ENCODE measurements at regions not wholly inside any gene's neighbourhood (a gene's known extent, or its start where the extent isn't known, plus 50 kb on each side); places are given as distances from the start of the nearest gene placed in this dataset.

- Histone ChIP-seq H2AFZ (no peak overlapping the region), H3K79me2 (no peaks in the 10 kb centered on the region), H3K27me3 (no peaks in the 10 kb centered on the region), H3K27ac (no peak overlapping the region), H3K36me3 (replicated peaks; ENCODE audit: insufficient read depth, low read depth) (no peaks in the 10 kb centered on the region), H3K4me1 (ENCODE audit: insufficient read depth) (no peaks in the 10 kb centered on the region), H3K4me3 (no peak overlapping the region), H3K4me2 (no peak overlapping the region), H3K9me3 (ENCODE audit: low read depth) (no peaks in the 10 kb centered on the region), H4K20me1 (ENCODE audit: insufficient read depth, poor library complexity, severe bottlenecking) (no peaks in the 10 kb centered on the region), H3K9me2 (replicated peaks; ENCODE audit: insufficient read depth) (no peaks in the 10 kb centered on the region)
- 71% methylated on average over 2 of the region's 2 CpGs for WGBS (ENCODE audit: low lambda C conversion rate, missing lambda C conversion rate)
- TF ChIP-seq EZH2phosphoT487 (IDR thresholded peaks at IDR 0.05; ENCODE audit: low read depth, severe bottlenecking, unreplicated experiment), result no peak
- TF ChIP-seq CTCF (IDR thresholded peaks at IDR 0.05; ENCODE audit: poor library complexity), result no peak
- TF ChIP-seq EZH2 (IDR thresholded peaks at IDR 0.05; ENCODE audit: borderline replicate concordance), result no peak
- no peak for DNase-seq (ENCODE audit: low spot score)
These were observed 992.7 kb downstream of the TMEM182 start for GRCh38 chr2:103754530-103754929.

- Histone ChIP-seq H3K4me1 (ENCODE audit: insufficient read depth) (no peaks in the 10 kb centered on the region), H3K9me2 (replicated peaks; ENCODE audit: insufficient read depth) (no peaks in the 10 kb centered on the region), H3K36me3 (replicated peaks; ENCODE audit: insufficient read depth, low read depth) (no peaks in the 10 kb centered on the region), H3K4me3 (no peak overlapping the region), H3K27me3 (no peaks in the 10 kb centered on the region), H3K79me2 (no peaks in the 10 kb centered on the region), H3K9me3 (ENCODE audit: low read depth) (no peaks in the 10 kb centered on the region), H4K20me1 (ENCODE audit: insufficient read depth, poor library complexity, severe bottlenecking) (no peaks in the 10 kb centered on the region), H3K4me2 (no peak overlapping the region), H3K27ac (no peak overlapping the region), H2AFZ (no peak overlapping the region)
- DNase-seq (ENCODE audit: low spot score), result no peak
- TF ChIP-seq EZH2phosphoT487 (IDR thresholded peaks at IDR 0.05; ENCODE audit: low read depth, severe bottlenecking, unreplicated experiment), result no peak
- TF ChIP-seq CTCF (IDR thresholded peaks at IDR 0.05; ENCODE audit: poor library complexity), result no peak
- no peak for TF ChIP-seq EZH2 (IDR thresholded peaks at IDR 0.05; ENCODE audit: borderline replicate concordance)
- 65% methylated on average over 4 of the region's 4 CpGs for WGBS (ENCODE audit: low lambda C conversion rate, missing lambda C conversion rate)
These were observed 1012.1 kb downstream of the TMEM182 start for GRCh38 chr2:103773884-103774283.

- Histone ChIP-seq H3K79me2 (no peaks in the 10 kb centered on the region), H4K20me1 (ENCODE audit: insufficient read depth, poor library complexity, severe bottlenecking) (no peaks in the 10 kb centered on the region), H3K4me2 (no peak overlapping the region), H3K27ac (no peak overlapping the region), H3K9me3 (ENCODE audit: low read depth) (no peaks in the 10 kb centered on the region), H3K27me3 (no peaks in the 10 kb centered on the region), H3K4me1 (ENCODE audit: insufficient read depth) (no peaks in the 10 kb centered on the region), H3K9me2 (replicated peaks; ENCODE audit: insufficient read depth) (no peaks in the 10 kb centered on the region), H3K36me3 (replicated peaks; ENCODE audit: insufficient read depth, low read depth) (no peaks in the 10 kb centered on the region), H3K4me3 (no peak overlapping the region), H2AFZ (no peak overlapping the region)
- WGBS (ENCODE audit: low lambda C conversion rate, missing lambda C conversion rate), result 77% methylated on average over 4 of the region's 4 CpGs
- no peak for DNase-seq (ENCODE audit: low spot score)
- no peak for TF ChIP-seq EZH2phosphoT487 (IDR thresholded peaks at IDR 0.05; ENCODE audit: low read depth, severe bottlenecking, unreplicated experiment)
- TF ChIP-seq CTCF (IDR thresholded peaks at IDR 0.05; ENCODE audit: poor library complexity), result no peak
- no peak for TF ChIP-seq EZH2 (IDR thresholded peaks at IDR 0.05; ENCODE audit: borderline replicate concordance)
These were observed 1018.4 kb downstream of the TMEM182 start for GRCh38 chr2:103780088-103780702.
